Neural cell (in vitro differentiated cells): ENCODE measurements at regions not wholly inside any gene's neighbourhood (a gene's known extent, or its start where the extent isn't known, plus 50 kb on each side); places are given as distances from the start of the nearest gene placed in this dataset.

Source experiments
- H2AFZ ChIP-seq: fragments of 200-600, 300-800 bp; sonication (generic), shearing (Covaris generic); 2 replicates; pipeline ENCODE4 v1.6.0; 2014; ENCODE audit warnings: low read depth, mild to moderate bottlenecking, antibody characterized with exemption, low read length, moderate library complexity
- H3F3A ChIP-seq: fragments of 200-600 bp; shearing (Covaris generic); 2 replicates; pipeline ENCODE4 v1.6.1; 2016; ENCODE audit warnings: mild to moderate bottlenecking, moderate library complexity, mixed read lengths, antibody characterized with exemption, low read length; ENCODE audit not compliant: insufficient read depth, poor library complexity, severe bottlenecking
- H3K27ac ChIP-seq: fragments of 200-600, 300-800 bp; sonication (generic), shearing (Covaris generic); 2 replicates; pipeline ENCODE4 v1.5.1; 2014; ENCODE audit warnings: mild to moderate bottlenecking, low read length, moderate library complexity
- H3K27me3 ChIP-seq: fragments of 300-800, 200-600 bp; sonication (generic), shearing (Covaris generic); 2 replicates; pipeline ENCODE4 v1.6.0; 2014; ENCODE audit warnings: mild to moderate bottlenecking, low read depth, low read length, moderate library complexity; ENCODE audit not compliant: insufficient read depth
- H3K36me3 ChIP-seq: fragments of 300-800, 200-600 bp; sonication (generic), shearing (Covaris generic); 2 replicates; pipeline ENCODE4 v1.5.1; 2014; ENCODE audit warnings: mild to moderate bottlenecking, antibody characterized with exemption, low read length, moderate library complexity; ENCODE audit not compliant: insufficient read depth
- H3K4me2 ChIP-seq: fragments of 300-800, 200-600 bp; sonication (generic), shearing (Covaris generic); 2 replicates; pipeline ENCODE4 v1.6.0; 2014; ENCODE audit warnings: mild to moderate bottlenecking, low read length
- H3K4me3 ChIP-seq: fragments of 300-800, 200-600 bp; sonication (generic), shearing (Covaris generic); 2 replicates; pipeline ENCODE4 v1.5.1; 2014; ENCODE audit warnings: mild to moderate bottlenecking, low read length, moderate library complexity
- H3K79me2 ChIP-seq: fragments of 200-600 bp; shearing (Covaris generic); replicated peaks from 2 replicates; pipeline ENCODE4 v1.6.0; 2014; ENCODE audit warnings: mild to moderate bottlenecking, low read length, moderate library complexity; ENCODE audit not compliant: insufficient read depth
- H3K9ac ChIP-seq: fragments of 300-800, 200-600 bp; sonication (generic), shearing (Covaris generic); 2 replicates; pipeline ENCODE4 v1.6.1; 2016; ENCODE audit warnings: mild to moderate bottlenecking, low read length, mixed read lengths
- H3K9me2 ChIP-seq: fragments of 200-600 bp; shearing (Covaris generic); 2 replicates; pipeline ENCODE4 v1.6.1; 2016; ENCODE audit warnings: mild to moderate bottlenecking, low read length, mixed read lengths; ENCODE audit not compliant: insufficient read depth
- H3K9me3 ChIP-seq: fragments of 200-600, 300-800 bp; sonication (generic), shearing (Covaris generic); 2 replicates; pipeline ENCODE4 v1.6.1; 2016; ENCODE audit warnings: mild to moderate bottlenecking, mixed run types, low read length, moderate library complexity, mixed read lengths
- H4K20me1 ChIP-seq: fragments of 200-600 bp; shearing (Covaris generic); 2 replicates; pipeline ENCODE4 v1.6.1; 2016; ENCODE audit warnings: mild to moderate bottlenecking, mixed run types; ENCODE audit not compliant: insufficient read depth
- CTCF ChIP-seq: fragments of 450-650 bp; IDR thresholded peaks from 2 replicates; pipeline ENCODE4 v1.5.1; 2014; ENCODE audit warnings: antibody characterized with exemption, mild to moderate bottlenecking, moderate library complexity; ENCODE audit not compliant: poor library complexity, severe bottlenecking
- EP300 ChIP-seq: fragments of 450-650 bp; conservative IDR thresholded peaks from 2 replicates; pipeline ENCODE4 v1.6.1; 2014; ENCODE audit warnings: antibody characterized with exemption, mild to moderate bottlenecking, moderate library complexity; ENCODE audit not compliant: poor library complexity, severe bottlenecking
- EZH2 ChIP-seq: fragments of 200-600, 300-800 bp; shearing (Covaris generic), sonication (generic); IDR thresholded peaks from 2 replicates; pipeline ENCODE4 v1.6.1; 2014; ENCODE audit warnings: antibody characterized with exemption, low read length, borderline replicate concordance, mild to moderate bottlenecking; ENCODE audit not compliant: insufficient read depth, poor library complexity, severe bottlenecking
- MXI1 ChIP-seq: fragments of 450-650 bp; conservative IDR thresholded peaks from 2 replicates; pipeline ENCODE4 v1.6.1; 2014; ENCODE audit warnings: antibody characterized with exemption, mild to moderate bottlenecking; ENCODE audit not compliant: poor library complexity, severe bottlenecking
- POLR2AphosphoS5 ChIP-seq: IDR thresholded peaks from 2 replicates; pipeline ENCODE4 v1.6.1; 2012
- RAD21 ChIP-seq: fragments of 450-650 bp; conservative IDR thresholded peaks from 2 replicates; pipeline ENCODE4 v1.6.1; 2014; ENCODE audit warnings: antibody characterized with exemption, mild to moderate bottlenecking, moderate library complexity
- REST ChIP-seq: IDR thresholded peaks from 2 replicates; pipeline ENCODE4 v1.6.1; 2012; ENCODE audit warnings: borderline replicate concordance
- SMC3 ChIP-seq: fragments of 450-650 bp; conservative IDR thresholded peaks from 2 replicates; pipeline ENCODE4 v1.6.1; 2014; ENCODE audit warnings: antibody characterized with exemption, mild to moderate bottlenecking, moderate library complexity; ENCODE audit not compliant: poor library complexity
- TAF1 ChIP-seq: IDR thresholded peaks from 2 replicates; pipeline ENCODE4 v1.6.1; 2012; ENCODE audit warnings: low read depth

GRCh38 chr19:31539386-31539785 is 190.2 kb upstream of the TSHZ3 start:
- Histone ChIP-seq H3K4me3 (no peak overlapping the region), H3K36me3 (no peaks in the 10 kb centered on the region), H3K4me2 (no peak overlapping the region), H3K27ac (no peak overlapping the region), H3K9ac (no peak overlapping the region), H3F3A (no peaks in the 10 kb centered on the region), H3K27me3 (peaks cover 3% of the 10 kb centered on the region), H3K9me2 (no peaks in the 10 kb centered on the region), H4K20me1 (no peaks in the 10 kb centered on the region), H3K79me2 (no peaks in the 10 kb centered on the region), H3K9me3 (no peaks in the 10 kb centered on the region), H2AFZ (no peak overlapping the region)
- TF ChIP-seq EP300 (no peak), MXI1 (no peak), SMC3 (no peak), RAD21 (no peak), TAF1 (no peak), REST (no peak), POLR2AphosphoS5 (no peak), EZH2 (no peak)

- H3K79me2 ChIP-seq, result no peaks in the 10 kb centered on the region
- no peak overlapping the region for H3K4me2 ChIP-seq
- H3K9ac ChIP-seq, result no peak overlapping the region
- H3K9me3 ChIP-seq, result no peaks in the 10 kb centered on the region
- H3K27me3 ChIP-seq, result peaks cover 3% of the 10 kb centered on the region
- no peaks in the 10 kb centered on the region for H3K9me2 ChIP-seq
- TF ChIP-seq POLR2AphosphoS5 (no peak), CTCF (no peak), EZH2 (no peak), MXI1 (no peak), EP300 (no peak), RAD21 (no peak), REST (no peak), SMC3 (no peak), TAF1 (no peak)
- no peak overlapping the region for H3K4me3 ChIP-seq
- H3F3A ChIP-seq, result no peaks in the 10 kb centered on the region
- H2AFZ ChIP-seq, result no peak overlapping the region
- H4K20me1 ChIP-seq, result no peaks in the 10 kb centered on the region
- H3K36me3 ChIP-seq, result no peaks in the 10 kb centered on the region
- no peak overlapping the region for H3K27ac ChIP-seq
Measured at GRCh38 chr19:31541396-31541795, 192.2 kb upstream of the TSHZ3 start.
